Activated T-cell treated with anti-CD3 and anti-CD28 coated beads, Interleukin-2, amount 50 U/mL, for 72 hours (primary cell): ENCODE measurements at regions not wholly inside any gene's neighbourhood (a gene's known extent, or its start where the extent isn't known, plus 50 kb on each side); places are given as distances from the start of the nearest gene placed in this dataset.

ENCODE experiments used
- ATAC-seq, 2 donors: fragments of 150-1000 bp; cut with Tn5 transposase; replicated peaks in 1 of 2; 2 replicates each; pipeline ENCODE4 v1.10.0; 2021; ENCODE audit warnings: moderate library complexity in 2 of 2, mild to moderate bottlenecking in 1 of 2
- DNase-seq, 2 donors: peaks; one replicate each; pipeline ENCODE4 v3.0.0; 2021 to 2022; ENCODE audit warnings: mixed read lengths in 1 of 2
- H3K27ac Mint-ChIP-seq: one replicate; pipeline ENCODE4 v1.8.0; 2022; ENCODE audit warnings: mild to moderate bottlenecking, moderate library complexity, mixed read lengths
- H3K27me3 Mint-ChIP-seq: one replicate; pipeline ENCODE4 v1.8.0; 2022; ENCODE audit warnings: low read depth, mixed read lengths
- H3K36me3 Mint-ChIP-seq, 2 donors: one replicate each; pipeline ENCODE4 v1.8.0; 2022; ENCODE audit warnings: mixed read lengths in 2 of 2, mild to moderate bottlenecking in 1 of 2; ENCODE audit not compliant: insufficient read depth in 2 of 2
- H3K4me1 Mint-ChIP-seq: one replicate; pipeline ENCODE4 v1.8.0; 2022; ENCODE audit warnings: low read depth, mixed read lengths
- H3K4me3 Mint-ChIP-seq, 2 donors: one replicate each; pipeline ENCODE4 v1.8.0; 2022; ENCODE audit warnings: mild to moderate bottlenecking in 2 of 2, mixed read lengths in 2 of 2, moderate library complexity in 2 of 2
- H3K9me3 Mint-ChIP-seq, 2 donors: one replicate each; pipeline ENCODE4 v1.8.0; 2022; ENCODE audit warnings: mixed read lengths in 2 of 2

DNA sequence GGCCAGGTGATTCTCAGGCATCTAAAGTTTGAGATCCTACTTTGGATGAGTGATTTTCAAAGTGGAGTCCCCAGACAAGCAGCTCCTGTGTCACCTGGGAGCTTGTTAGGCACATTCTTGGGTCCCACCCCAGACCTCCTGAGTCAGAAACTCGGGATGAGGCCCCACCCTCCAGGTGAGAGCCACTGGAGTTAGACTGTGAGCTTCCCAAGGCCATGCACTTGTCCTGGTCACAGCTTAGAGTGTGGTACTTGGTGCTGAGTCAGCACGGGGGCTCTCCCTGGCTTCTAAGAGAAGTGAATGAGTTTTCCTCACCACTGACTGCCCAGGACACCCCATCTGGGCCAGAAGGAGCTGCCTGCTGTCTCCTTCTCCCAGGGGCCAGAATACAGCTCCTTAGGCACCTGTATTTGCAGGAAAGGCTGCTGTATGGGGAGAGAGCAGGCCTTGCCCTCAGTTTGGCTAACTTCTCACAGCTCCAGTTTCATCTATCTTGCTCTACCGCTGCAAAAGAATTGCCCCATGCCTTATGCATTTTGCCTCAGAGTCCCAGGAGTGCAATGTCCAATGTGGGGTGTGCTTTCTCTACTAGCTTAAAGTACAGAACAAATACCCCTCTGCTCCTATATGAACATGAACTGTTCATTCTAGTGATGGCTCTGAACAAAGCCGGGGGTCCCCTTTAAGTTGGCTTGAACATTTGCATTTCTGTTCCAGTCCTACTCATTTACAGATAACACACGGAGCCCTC, 98.1 kb downstream of the PSMG1 start:
- H3K27ac Mint-ChIP-seq = no peak overlapping the region
- H3K4me3 Mint-ChIP-seq = no peak overlapping the region
- no peaks in the 10 kb centered on the region for H3K36me3 Mint-ChIP-seq
- ATAC-seq (no peak), DNase-seq (no peak)
- H3K9me3 Mint-ChIP-seq = no peaks in the 10 kb centered on the region
- peaks cover 7% of the 10 kb centered on the region for H3K27me3 Mint-ChIP-seq
- peaks cover 6% of the 10 kb centered on the region for H3K4me1 Mint-ChIP-seq

DNA sequence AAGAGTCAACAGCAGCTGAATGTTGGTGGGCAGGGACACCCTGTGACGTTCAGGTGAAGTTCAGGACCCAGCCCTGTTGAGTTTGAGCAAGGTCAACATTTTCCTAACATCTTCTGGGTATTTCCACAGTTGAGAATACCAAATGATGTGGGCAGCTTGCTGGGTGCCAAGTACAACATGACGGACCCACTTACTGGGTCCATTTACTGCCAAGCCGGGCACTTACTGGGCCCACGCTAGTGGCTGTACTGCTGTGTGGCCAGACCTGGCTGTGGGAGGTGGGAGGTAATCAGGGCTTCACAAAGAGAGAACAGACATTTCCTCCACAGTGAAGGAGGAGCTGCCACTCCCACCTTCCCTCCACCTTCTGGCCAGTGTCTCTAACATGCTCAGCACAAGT, 99.2 kb downstream of the PSMG1 start:
- no peaks in the 10 kb centered on the region for H3K36me3 Mint-ChIP-seq
- H3K27ac Mint-ChIP-seq = no peak overlapping the region
- DNase-seq (no peak), ATAC-seq (no peak)
- no peaks in the 10 kb centered on the region for H3K9me3 Mint-ChIP-seq
- peaks cover 6% of the 10 kb centered on the region for H3K4me1 Mint-ChIP-seq
- no peak overlapping the region for H3K4me3 Mint-ChIP-seq
- peaks cover 7% of the 10 kb centered on the region for H3K27me3 Mint-ChIP-seq

- Mint-ChIP-seq H3K36me3 (no peaks in the 10 kb centered on the region), H3K9me3 (no peaks in the 10 kb centered on the region), H3K4me3 (no peak overlapping the region), H3K27ac (no peak overlapping the region), H3K27me3 (peaks cover 7% of the 10 kb centered on the region), H3K4me1 (peaks cover under 1% of the 10 kb centered on the region)
- DNase-seq = no peak
- no peak for ATAC-seq
These were observed 99.8 kb downstream of the PSMG1 start for GRCh38 chr21:39083377-39084008.

DNA sequence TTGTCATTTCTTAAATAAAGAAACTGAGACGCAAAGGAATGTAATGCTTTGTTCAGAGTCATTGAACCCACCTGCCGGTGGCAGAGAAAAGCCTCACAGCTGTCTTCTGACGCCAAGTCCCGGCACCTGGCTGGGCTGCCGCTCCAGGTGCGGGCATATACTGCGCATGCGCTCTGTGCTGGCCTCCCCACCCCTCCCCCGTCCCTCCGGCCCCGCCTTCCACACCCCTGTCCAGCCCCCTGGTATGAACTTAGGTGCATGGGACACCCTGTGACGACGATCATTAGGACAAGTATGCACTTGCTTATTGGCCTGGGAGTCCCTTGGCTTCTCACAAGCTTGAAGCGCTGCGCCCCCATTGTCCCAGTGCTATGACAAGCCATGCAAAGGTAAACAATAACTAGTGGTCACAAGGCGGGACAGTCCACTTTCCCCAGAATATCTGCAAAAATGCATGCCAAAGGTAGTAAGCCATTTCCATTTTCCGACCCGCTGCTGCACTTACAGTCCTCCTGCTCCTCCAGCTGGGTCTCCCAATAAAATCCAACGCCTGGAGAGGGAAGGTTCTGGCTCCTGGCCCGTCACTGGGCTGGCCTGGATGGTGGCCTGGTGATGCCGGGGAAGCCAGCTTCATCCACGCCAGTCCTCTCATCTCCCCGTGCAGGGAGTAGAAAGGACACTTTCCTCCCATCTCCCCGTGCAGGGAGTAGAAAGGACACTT, 100.4 kb downstream of the PSMG1 start:
- no peaks in the 10 kb centered on the region for H3K4me1 Mint-ChIP-seq
- no peak overlapping the region for H3K4me3 Mint-ChIP-seq
- no peak overlapping the region for H3K27ac Mint-ChIP-seq
- DNase-seq (no peak), ATAC-seq (no peak)
- H3K36me3 Mint-ChIP-seq = no peaks in the 10 kb centered on the region
- H3K27me3 Mint-ChIP-seq = peaks cover 7% of the 10 kb centered on the region
- no peaks in the 10 kb centered on the region for H3K9me3 Mint-ChIP-seq

DNA sequence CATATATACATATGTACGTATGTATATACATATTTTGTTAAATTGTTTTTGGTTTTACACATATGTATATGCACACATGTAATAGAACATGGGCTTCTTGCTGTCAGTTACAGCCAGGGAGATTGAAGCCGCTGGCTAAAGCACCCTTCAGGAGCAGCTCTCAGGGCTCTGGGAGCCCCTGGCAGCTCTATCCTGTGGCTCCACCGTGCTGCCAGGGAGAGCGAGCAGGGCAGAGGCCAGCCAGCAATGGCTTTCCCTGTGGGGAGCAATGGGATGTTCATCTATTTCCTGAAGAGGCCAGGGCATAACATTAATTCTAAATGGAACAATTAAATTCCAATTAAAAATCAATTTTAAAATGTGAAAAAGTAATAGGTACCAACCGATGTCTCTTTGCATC, 102.9 kb downstream of the PSMG1 start:
- Mint-ChIP-seq H3K4me3 (no peak overlapping the region), H3K27ac (no peak overlapping the region), H3K27me3 (peaks cover 13% of the 10 kb centered on the region), H3K9me3 (peaks cover 0 to 2% of the 10 kb centered on the region in 2 donors), H3K36me3 (no peaks in the 10 kb centered on the region), H3K4me1 (no peaks in the 10 kb centered on the region)
- DNase-seq (no peak), ATAC-seq (no peak)

DNA sequence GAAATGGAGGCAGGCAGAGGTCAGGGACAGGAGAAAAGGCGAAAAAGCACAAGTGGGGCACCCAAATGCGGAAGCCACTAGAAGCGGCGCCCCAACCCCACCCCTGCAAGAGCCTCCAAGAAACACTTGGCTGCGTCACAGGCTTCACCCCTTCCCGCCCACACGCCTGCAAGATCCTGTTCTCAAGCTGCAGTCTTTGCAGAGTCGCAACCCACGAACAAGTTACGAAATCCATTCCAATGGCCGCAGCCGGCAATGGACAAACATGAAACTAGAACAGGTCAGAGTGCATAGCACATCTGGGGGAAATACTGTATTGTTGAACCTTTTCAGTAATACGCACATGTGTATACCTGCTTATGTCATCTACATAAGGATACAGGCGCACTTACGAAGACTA, 103.6 kb downstream of the PSMG1 start:
- H3K4me1 Mint-ChIP-seq = no peaks in the 10 kb centered on the region
- no peaks in the 10 kb centered on the region for H3K36me3 Mint-ChIP-seq
- no peak for ATAC-seq
- H3K4me3 Mint-ChIP-seq = no peak overlapping the region
- H3K27ac Mint-ChIP-seq = no peak overlapping the region
- peaks cover 0 to 2% of the 10 kb centered on the region in 2 donors for H3K9me3 Mint-ChIP-seq
- peaks cover 13% of the 10 kb centered on the region for H3K27me3 Mint-ChIP-seq
- no peak for DNase-seq

- H3K27me3 Mint-ChIP-seq = peaks cover 21% of the 10 kb centered on the region
- no peak for ATAC-seq
- H3K27ac Mint-ChIP-seq = no peak overlapping the region
- no peak for DNase-seq
- H3K36me3 Mint-ChIP-seq = no peaks in the 10 kb centered on the region
- H3K4me1 Mint-ChIP-seq = no peaks in the 10 kb centered on the region
- H3K4me3 Mint-ChIP-seq = no peak overlapping the region
- peaks cover 0 to 7% of the 10 kb centered on the region in 2 donors for H3K9me3 Mint-ChIP-seq
These were observed 104.8 kb downstream of the PSMG1 start for GRCh38 chr21:39078322-39079065.

DNA sequence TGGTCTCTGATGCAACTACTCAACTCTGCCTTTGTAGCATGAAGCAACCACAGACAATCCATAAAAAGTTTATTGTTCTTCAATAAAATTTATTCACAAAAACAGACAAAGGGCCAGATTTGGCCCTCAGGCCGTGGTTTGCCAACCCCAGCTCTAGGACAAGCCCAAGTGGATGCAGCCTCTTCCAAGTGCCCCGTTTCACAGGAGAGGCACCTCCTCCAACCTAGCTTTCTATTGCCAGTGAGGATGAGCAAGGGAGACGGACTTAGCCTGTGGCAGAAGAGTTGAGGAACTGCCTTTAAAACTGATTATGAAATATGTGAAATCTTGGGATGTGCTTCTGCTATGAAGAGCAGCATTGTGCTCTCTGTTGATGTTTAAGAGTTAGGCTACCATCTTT, 105.4 kb downstream of the PSMG1 start:
- Mint-ChIP-seq H3K9me3 (peaks cover 0 to 7% of the 10 kb centered on the region in 2 donors), H3K36me3 (no peaks in the 10 kb centered on the region), H3K27ac (no peak overlapping the region), H3K27me3 (peaks cover 21% of the 10 kb centered on the region), H3K4me1 (no peaks in the 10 kb centered on the region), H3K4me3 (no peak overlapping the region)
- ATAC-seq (no peak), DNase-seq (no peak)

DNA sequence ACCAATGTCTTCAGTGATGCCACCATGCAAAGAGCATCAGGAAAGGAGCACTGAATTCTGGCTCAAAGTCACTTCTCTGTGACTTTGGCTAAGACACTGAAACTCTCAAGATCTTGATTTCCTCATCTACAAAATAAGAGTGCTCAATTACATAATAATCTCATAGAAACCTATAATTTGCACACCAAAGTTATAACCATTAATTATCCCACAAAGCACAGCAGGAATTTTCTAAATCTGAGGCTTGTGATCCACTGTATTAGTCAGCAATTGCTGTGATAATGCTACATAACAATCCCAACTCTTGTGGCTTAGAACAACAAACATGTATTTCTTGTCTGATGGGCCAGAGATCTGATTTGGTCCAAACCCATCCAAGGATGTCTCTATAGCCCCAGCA, 108.7 kb downstream of the PSMG1 start:
- Mint-ChIP-seq H3K4me3 (no peak overlapping the region), H3K27me3 (peaks cover 20% of the 10 kb centered on the region), H3K36me3 (no peaks in the 10 kb centered on the region), H3K9me3 (peaks cover 0 to 7% of the 10 kb centered on the region in 2 donors), H3K27ac (no peak overlapping the region), H3K4me1 (no peaks in the 10 kb centered on the region)
- DNase-seq = no peak
- no peak for ATAC-seq

- Mint-ChIP-seq H3K27me3 (peaks cover 24% of the 10 kb centered on the region), H3K27ac (no peak overlapping the region), H3K4me3 (no peak overlapping the region), H3K9me3 (peaks cover 0 to 7% of the 10 kb centered on the region in 2 donors), H3K36me3 (no peaks in the 10 kb centered on the region), H3K4me1 (no peaks in the 10 kb centered on the region)
- DNase-seq (no peak), ATAC-seq (no peak)
These were observed 109.5 kb downstream of the PSMG1 start for GRCh38 chr21:39073717-39074116.

DNA sequence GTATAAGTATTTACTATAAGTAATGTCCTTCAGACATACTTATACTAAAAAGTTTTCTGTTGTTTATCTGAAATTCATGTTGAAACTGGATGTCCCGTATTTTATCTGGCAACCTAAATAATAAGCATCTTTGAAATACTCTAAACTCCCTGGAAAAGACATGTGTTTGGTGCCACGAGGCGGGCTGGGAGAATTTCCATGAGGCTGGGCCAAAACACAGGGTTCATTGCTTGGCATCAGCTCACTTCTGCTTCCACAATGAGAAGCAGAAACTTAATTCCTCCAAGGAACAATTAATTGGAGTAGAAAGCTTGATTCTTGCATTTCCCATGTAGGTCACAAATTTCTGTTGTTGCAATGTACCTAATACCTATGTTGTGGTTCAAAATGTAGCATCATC, 110.2 kb downstream of the PSMG1 start:
- H3K4me3 Mint-ChIP-seq = no peak overlapping the region
- no peaks in the 10 kb centered on the region for H3K36me3 Mint-ChIP-seq
- DNase-seq (no peak), ATAC-seq (no peak)
- H3K4me1 Mint-ChIP-seq = no peaks in the 10 kb centered on the region
- H3K9me3 Mint-ChIP-seq = peaks cover 0 to 7% of the 10 kb centered on the region in 2 donors
- peaks cover 31% of the 10 kb centered on the region for H3K27me3 Mint-ChIP-seq
- H3K27ac Mint-ChIP-seq = no peak overlapping the region

- DNase-seq (no peak), ATAC-seq (no peak)
- H3K36me3 Mint-ChIP-seq = no peaks in the 10 kb centered on the region
- H3K27me3 Mint-ChIP-seq = peaks cover 33% of the 10 kb centered on the region
- H3K27ac Mint-ChIP-seq = no peak overlapping the region
- no peak overlapping the region for H3K4me3 Mint-ChIP-seq
- H3K9me3 Mint-ChIP-seq = peaks cover 0 to 7% of the 10 kb centered on the region in 2 donors
- no peaks in the 10 kb centered on the region for H3K4me1 Mint-ChIP-seq
These were observed 110.8 kb downstream of the PSMG1 start for GRCh38 chr21:39072468-39072867.
